ENCODE measurements at regions not wholly inside any gene's neighbourhood (a gene's known extent, or its start where the extent isn't known, plus 50 kb on each side); places are given as distances from the start of the nearest gene placed in this dataset.

GRCh38 chr10:130412317-130412716, 276.1 kb downstream of the GLRX3 start:
- DNase-seq (ENCODE audit: low read depth in 2 of 2), result no peak
- no peak overlapping the region for H3K4me3 ChIP-seq (replicated peaks in 1 of 2; ENCODE audit: low read depth in 2 of 2, low read length in 2 of 2)
- TF ChIP-seq, protein P1, sequence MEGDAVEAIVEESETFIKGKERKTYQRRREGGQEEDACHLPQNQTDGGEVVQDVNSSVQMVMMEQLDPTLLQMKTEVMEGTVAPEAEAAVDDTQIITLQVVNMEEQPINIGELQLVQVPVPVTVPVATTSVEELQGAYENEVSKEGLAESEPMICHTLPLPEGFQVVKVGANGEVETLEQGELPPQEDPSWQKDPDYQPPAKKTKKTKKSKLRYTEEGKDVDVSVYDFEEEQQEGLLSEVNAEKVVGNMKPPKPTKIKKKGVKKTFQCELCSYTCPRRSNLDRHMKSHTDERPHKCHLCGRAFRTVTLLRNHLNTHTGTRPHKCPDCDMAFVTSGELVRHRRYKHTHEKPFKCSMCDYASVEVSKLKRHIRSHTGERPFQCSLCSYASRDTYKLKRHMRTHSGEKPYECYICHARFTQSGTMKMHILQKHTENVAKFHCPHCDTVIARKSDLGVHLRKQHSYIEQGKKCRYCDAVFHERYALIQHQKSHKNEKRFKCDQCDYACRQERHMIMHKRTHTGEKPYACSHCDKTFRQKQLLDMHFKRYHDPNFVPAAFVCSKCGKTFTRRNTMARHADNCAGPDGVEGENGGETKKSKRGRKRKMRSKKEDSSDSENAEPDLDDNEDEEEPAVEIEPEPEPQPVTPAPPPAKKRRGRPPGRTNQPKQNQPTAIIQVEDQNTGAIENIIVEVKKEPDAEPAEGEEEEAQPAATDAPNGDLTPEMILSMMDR (IDR thresholded peaks at IDR 0.05; ENCODE audit: low read depth, low read length), result no peak

- no peak overlapping the region for H3K4me3 ChIP-seq (replicated peaks in 1 of 2; ENCODE audit: low read depth in 2 of 2, low read length in 2 of 2)
- no peak for DNase-seq (ENCODE audit: low read depth in 2 of 2)
- TF ChIP-seq, protein P1 (IDR thresholded peaks at IDR 0.05; ENCODE audit: low read depth, low read length), result no peak
Observed at GRCh38 chr10:130416334-130417150, 280.4 kb downstream of the GLRX3 start.

- no peak for DNase-seq (ENCODE audit: low read depth in 2 of 2)
- H3K4me3 ChIP-seq (replicated peaks in 1 of 2; ENCODE audit: low read depth in 2 of 2, low read length in 2 of 2), result no peak overlapping the region
- TF ChIP-seq, protein P1 (IDR thresholded peaks at IDR 0.05; ENCODE audit: low read depth, low read length), result no peak
Observed at GRCh38 chr10:130418731-130419130, 282.5 kb downstream of the GLRX3 start.

DNA sequence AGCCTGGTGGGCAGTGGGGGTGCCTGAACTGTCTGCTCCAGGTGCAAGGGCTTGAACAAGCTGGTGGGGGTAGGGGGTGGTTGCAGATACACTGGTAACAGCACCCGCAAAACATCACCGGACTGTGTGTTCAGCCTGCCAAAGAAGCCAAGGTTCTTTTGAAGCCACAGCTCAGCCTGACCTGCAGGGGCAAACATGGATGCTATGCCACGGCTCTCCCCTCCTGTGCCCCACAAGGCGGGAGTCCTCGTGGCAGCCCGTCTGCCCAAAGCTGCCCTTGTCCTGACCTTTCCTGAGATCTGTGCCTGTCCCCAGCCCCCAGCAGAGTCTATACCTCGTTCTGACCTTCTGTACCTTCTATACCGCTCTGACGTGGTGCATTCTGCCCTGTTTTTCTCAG, 285.7 kb downstream of the GLRX3 start:
- TF ChIP-seq, protein P1 (IDR thresholded peaks at IDR 0.05; ENCODE audit: low read depth, low read length), result no peak
- DNase-seq (ENCODE audit: low read depth in 2 of 2), result no peak
- H3K4me3 ChIP-seq (replicated peaks in 1 of 2; ENCODE audit: low read depth in 2 of 2, low read length in 2 of 2), result no peak overlapping the region

GRCh38 chr10:130422366-130423324, 286.5 kb downstream of the GLRX3 start:
- TF ChIP-seq, protein P1 (IDR thresholded peaks at IDR 0.05; ENCODE audit: low read depth, low read length), result no peak
- no peak for DNase-seq (ENCODE audit: low read depth in 2 of 2)
- H3K4me3 ChIP-seq (replicated peaks in 1 of 2; ENCODE audit: low read depth in 2 of 2, low read length in 2 of 2), result no peak overlapping the region

GRCh38 chr10:130423455-130424305, 287.5 kb downstream of the GLRX3 start:
- TF ChIP-seq, protein P1 (IDR thresholded peaks at IDR 0.05; ENCODE audit: low read depth, low read length), result no peak
- DNase-seq (ENCODE audit: low read depth in 2 of 2), result no peak
- no peak overlapping the region for H3K4me3 ChIP-seq (replicated peaks in 1 of 2; ENCODE audit: low read depth in 2 of 2, low read length in 2 of 2)
